ENCODE measurements at regions not wholly inside any gene's neighbourhood (a gene's known extent, or its start where the extent isn't known, plus 50 kb on each side); places are given as distances from the start of the nearest gene placed in this dataset.

GRCh38 chr2:7588295-7588694 lies 671.1 kb downstream of the RNF144A start:
- TF ChIP-seq CTCF (IDR thresholded peaks at IDR 0.05), result no peak
- DNase-seq (ENCODE audit: extremely low spot score, unreplicated experiment), result no peak
- Mint-ChIP-seq H3K4me1 (ENCODE audit: unreplicated experiment) (no peaks in the 10 kb centered on the region), H3K27ac (ENCODE audit: unreplicated experiment) (no peak overlapping the region), H3K4me3 (ENCODE audit: unreplicated experiment) (no peak overlapping the region), H3K9me3 (ENCODE audit: unreplicated experiment) (peaks cover 5% of the 10 kb centered on the region), H3K27me3 (ENCODE audit: unreplicated experiment) (no peaks in the 10 kb centered on the region), H3K36me3 (ENCODE audit: unreplicated experiment) (no peaks in the 10 kb centered on the region)

- Mint-ChIP-seq H3K9me3 (ENCODE audit: unreplicated experiment) (no peaks in the 10 kb centered on the region), H3K4me3 (ENCODE audit: unreplicated experiment) (no peak overlapping the region), H3K27ac (ENCODE audit: unreplicated experiment) (no peak overlapping the region), H3K36me3 (ENCODE audit: unreplicated experiment) (no peaks in the 10 kb centered on the region), H3K27me3 (ENCODE audit: unreplicated experiment) (no peaks in the 10 kb centered on the region), H3K4me1 (ENCODE audit: unreplicated experiment) (no peaks in the 10 kb centered on the region)
- TF ChIP-seq CTCF (IDR thresholded peaks at IDR 0.05), result no peak
- DNase-seq (ENCODE audit: extremely low spot score, unreplicated experiment), result no peak
These were observed 675.5 kb downstream of the RNF144A start for GRCh38 chr2:7592618-7593140.

GRCh38 chr2:7593360-7593759 lies 676.1 kb downstream of the RNF144A start:
- no peak overlapping the region for H3K27ac Mint-ChIP-seq (ENCODE audit: unreplicated experiment)
- no peaks in the 10 kb centered on the region for H3K27me3 Mint-ChIP-seq (ENCODE audit: unreplicated experiment)
- DNase-seq (ENCODE audit: extremely low spot score, unreplicated experiment), result no peak
- no peaks in the 10 kb centered on the region for H3K36me3 Mint-ChIP-seq (ENCODE audit: unreplicated experiment)
- no peak for TF ChIP-seq CTCF (IDR thresholded peaks at IDR 0.05)
- H3K9me3 Mint-ChIP-seq (ENCODE audit: unreplicated experiment), result no peaks in the 10 kb centered on the region
- no peak overlapping the region for H3K4me3 Mint-ChIP-seq (ENCODE audit: unreplicated experiment)
- H3K4me1 Mint-ChIP-seq (ENCODE audit: unreplicated experiment), result no peaks in the 10 kb centered on the region

- Mint-ChIP-seq H3K4me3 (ENCODE audit: unreplicated experiment) (no peak overlapping the region), H3K9me3 (ENCODE audit: unreplicated experiment) (no peaks in the 10 kb centered on the region), H3K27ac (ENCODE audit: unreplicated experiment) (no peak overlapping the region), H3K27me3 (ENCODE audit: unreplicated experiment) (no peaks in the 10 kb centered on the region), H3K4me1 (ENCODE audit: unreplicated experiment) (no peaks in the 10 kb centered on the region), H3K36me3 (ENCODE audit: unreplicated experiment) (no peaks in the 10 kb centered on the region)
- DNase-seq (ENCODE audit: extremely low spot score, unreplicated experiment), result no peak
- no peak for TF ChIP-seq CTCF (IDR thresholded peaks at IDR 0.05)
These were observed 677.0 kb downstream of the RNF144A start for GRCh38 chr2:7594211-7594610.

- Mint-ChIP-seq H3K4me1 (ENCODE audit: unreplicated experiment) (no peaks in the 10 kb centered on the region), H3K36me3 (ENCODE audit: unreplicated experiment) (no peaks in the 10 kb centered on the region), H3K9me3 (ENCODE audit: unreplicated experiment) (no peaks in the 10 kb centered on the region)
These were observed 678.0 kb downstream of the RNF144A start for GRCh38 chr2:7595206-7595605.

More at GRCh38 chr2:7595206-7595605, 678.0 kb downstream of the RNF144A start:
- H3K4me3 Mint-ChIP-seq (ENCODE audit: unreplicated experiment), result no peak overlapping the region
- DNase-seq (ENCODE audit: extremely low spot score, unreplicated experiment), result no peak
- no peak overlapping the region for H3K27ac Mint-ChIP-seq (ENCODE audit: unreplicated experiment)
- H3K27me3 Mint-ChIP-seq (ENCODE audit: unreplicated experiment), result no peaks in the 10 kb centered on the region
- TF ChIP-seq CTCF (IDR thresholded peaks at IDR 0.05), result no peak
